IMR-90 (cell line): ENCODE measurements at regions not wholly inside any gene's neighbourhood (a gene's known extent, or its start where the extent isn't known, plus 50 kb on each side); places are given as distances from the start of the nearest gene placed in this dataset.

Source experiments
- ATAC-seq: fragments of 200-7000 bp; cut with Tn5 transposase; 2 replicates; pipeline ENCODE4 v1.9.1; 2020; ENCODE audit warnings: low read depth, mild to moderate bottlenecking, moderate library complexity
- BruUV-seq: library from RNA; stranded (reverse); fragments of 400-500 nt; replicated peaks from 2 replicates; lab custom pipeline; 2021; lab: Mats Ljungman, UMichigan
- CTCF ChIA-PET: fragments of 300-600 bp; formaldehyde crosslinking; extraction: SDS; loops from one replicate; lab custom pipeline; 2021; ENCODE audit warnings: antibody characterized with exemption; lab: Yijun Ruan, JAX
- POLR2A ChIA-PET: fragments of 300-600 bp; sonication (Branson Sonifier 250); formaldehyde crosslinking; loops from one replicate; lab custom pipeline; 2022; ENCODE audit warnings: antibody characterized with exemption; ENCODE audit not compliant: unreplicated experiment; lab: Charles Lee
- DNase-seq: peaks from one replicate; pipeline ENCODE4 v3.0.0; 2013
- H2AFZ ChIP-seq: replicated peaks from 2 replicates; pipeline ENCODE3; 2013; ENCODE audit warnings: low read length, mild to moderate bottlenecking; ENCODE audit not compliant: poor library complexity
- H2AK5ac ChIP-seq: 2 replicates; pipeline ENCODE4 v1.6.1; 2013; ENCODE audit warnings: low read depth, low read length, inconsistent platforms
- H2AK9ac ChIP-seq: replicated peaks from 2 replicates; pipeline ENCODE3; 2013; ENCODE audit warnings: mild to moderate bottlenecking, low read depth, low read length, moderate library complexity; ENCODE audit not compliant: poor library complexity
- H2BK120ac ChIP-seq: 2 replicates; pipeline ENCODE4 v1.6.1; 2013; ENCODE audit warnings: low read depth, low read length, inconsistent platforms
- H2BK15ac ChIP-seq: 3 replicates; pipeline ENCODE4 v1.6.1; 2013; ENCODE audit warnings: low read depth, low read length, inconsistent platforms
- H2BK20ac ChIP-seq: 2 replicates; pipeline ENCODE4 v1.6.1; 2013; ENCODE audit warnings: low read depth, mild to moderate bottlenecking, inconsistent platforms, low read length, moderate library complexity
- H2BK5ac ChIP-seq: 2 replicates; pipeline ENCODE4 v1.6.1; 2013; ENCODE audit warnings: mild to moderate bottlenecking, low read depth, low read length, inconsistent platforms; ENCODE audit not compliant: poor library complexity, severe bottlenecking
- H3K14ac ChIP-seq: replicated peaks from 2 replicates; pipeline ENCODE4 v1.6.1; 2013; ENCODE audit warnings: low read depth, low read length, inconsistent platforms
- H3K18ac ChIP-seq: 2 replicates; pipeline ENCODE4 v1.6.1; 2013; ENCODE audit warnings: low read depth, low read length, control low read depth
- H3K23ac ChIP-seq: 2 replicates; pipeline ENCODE4 v1.6.1; 2013; ENCODE audit warnings: low read depth, low read length, inconsistent platforms
- H3K27ac ChIP-seq: 2 replicates; pipeline ENCODE4 v1.5.1; 2013; ENCODE audit warnings: mild to moderate bottlenecking, control low read depth, low read length; ENCODE audit not compliant: insufficient read depth
- H3K27me3 ChIP-seq: 2 replicates; pipeline ENCODE4 v1.6.1; 2013; ENCODE audit warnings: low read length; ENCODE audit not compliant: control insufficient read depth, insufficient read depth
- H3K36me3 ChIP-seq: 2 replicates; pipeline ENCODE4 v1.6.1; 2013; ENCODE audit warnings: low read length, mixed read lengths; ENCODE audit not compliant: control insufficient read depth, insufficient read depth
- H3K4ac ChIP-seq: 2 replicates; pipeline ENCODE4 v1.6.1; 2013; ENCODE audit warnings: low read depth, low read length, inconsistent platforms
- H3K4me1 ChIP-seq: 2 replicates; pipeline ENCODE4 v1.6.1; 2013; ENCODE audit warnings: low read length, mixed read lengths; ENCODE audit not compliant: control insufficient read depth, insufficient read depth
- H3K4me2 ChIP-seq: 2 replicates; pipeline ENCODE4 v1.6.1; 2013; ENCODE audit warnings: low read depth, mild to moderate bottlenecking, control low read depth, low read length, moderate library complexity
- H3K4me3 ChIP-seq: 2 replicates; pipeline ENCODE4 v1.5.1; 2013; ENCODE audit warnings: low read depth, mild to moderate bottlenecking, control low read depth, low read length, moderate library complexity; ENCODE audit not compliant: insufficient read depth
- H3K56ac ChIP-seq: 2 replicates; pipeline ENCODE4 v1.6.1; 2013; ENCODE audit warnings: low read length, inconsistent platforms; ENCODE audit not compliant: insufficient read depth; ENCODE audit errors: extremely low read depth
- H3K79me1 ChIP-seq, 2 experiments: 2 replicates each; pipeline ENCODE4 v1.6.1; 2013; ENCODE audit warnings: low read length in 2 of 2, inconsistent platforms in 1 of 2, low read depth in 1 of 2
- H3K9ac ChIP-seq: 2 replicates; pipeline ENCODE4 v1.6.1; 2013; ENCODE audit warnings: low read depth, low read length, control low read depth
- H3K9me1 ChIP-seq: 2 replicates; pipeline ENCODE4 v1.6.1; 2013; ENCODE audit warnings: low read length, inconsistent platforms; ENCODE audit not compliant: insufficient read depth
- H3K9me3 ChIP-seq: 2 replicates; pipeline ENCODE4 v1.6.1; 2013; ENCODE audit warnings: low read length; ENCODE audit not compliant: control insufficient read depth, insufficient read depth
- H4K20me1 ChIP-seq: 2 replicates; pipeline ENCODE4 v1.6.1; 2013; ENCODE audit warnings: low read length, inconsistent platforms; ENCODE audit not compliant: insufficient read depth
- H4K5ac ChIP-seq: 2 replicates; pipeline ENCODE4 v1.6.1; 2013; ENCODE audit warnings: mild to moderate bottlenecking, low read depth, low read length, control low read depth
- H4K8ac ChIP-seq, 2 experiments: 2 replicates each; pipeline ENCODE4 v1.6.1; 2013; ENCODE audit warnings: low read depth in 2 of 2, low read length in 2 of 2, control low read depth in 1 of 2, inconsistent platforms in 1 of 2
- H4K91ac ChIP-seq: 2 replicates; pipeline ENCODE4 v1.6.1; 2013; ENCODE audit warnings: low read depth, low read length, inconsistent platforms; ENCODE audit not compliant: insufficient read depth
- BHLHE40 ChIP-seq: fragments of 150-350 bp; IDR thresholded peaks from 2 replicates; pipeline ENCODE4 v1.6.1; 2016; ENCODE audit warnings: mild to moderate bottlenecking, low read depth, low read length
- CEBPB ChIP-seq: IDR thresholded peaks from 2 replicates; pipeline ENCODE4 v1.6.1; 2012; ENCODE audit warnings: low read depth, low read length, improper control_type of control experiment
- CHD1 ChIP-seq: IDR thresholded peaks from 2 replicates; pipeline ENCODE4 v1.6.1; 2012; ENCODE audit warnings: low read depth, low read length, improper control_type of control experiment
- CTCF ChIP-seq: conservative IDR thresholded peaks from 2 replicates; pipeline ENCODE4 v1.5.1; 2012; ENCODE audit warnings: mild to moderate bottlenecking, low read depth, low read length, improper control_type of control experiment
- ELK1 ChIP-seq: fragments of 150-350 bp; IDR thresholded peaks from 2 replicates; pipeline ENCODE4 v1.6.1; 2016; ENCODE audit warnings: low read depth, mild to moderate bottlenecking, low read length, moderate library complexity, borderline replicate concordance
- FOS ChIP-seq: fragments of 150-350 bp; IDR thresholded peaks from 2 replicates; pipeline ENCODE4 v1.6.1; 2016; ENCODE audit warnings: low read depth, low read length
- MAFK ChIP-seq: IDR thresholded peaks from 2 replicates; pipeline ENCODE4 v1.6.1; 2012; ENCODE audit warnings: low read depth, low read length, improper control_type of control experiment
- MAZ ChIP-seq: IDR thresholded peaks from 2 replicates; pipeline ENCODE4 v1.6.1; 2012; ENCODE audit warnings: low read depth, mild to moderate bottlenecking, low read length, improper control_type of control experiment, moderate library complexity, borderline replicate concordance
- MXI1 ChIP-seq: IDR thresholded peaks from 2 replicates; pipeline ENCODE4 v1.6.1; 2012; ENCODE audit warnings: low read depth, mild to moderate bottlenecking, low read length, moderate library complexity, borderline replicate concordance
- NFE2L2 ChIP-seq: fragments of 150-350 bp; IDR thresholded peaks from 2 replicates; pipeline ENCODE4 v1.6.1; 2016; ENCODE audit warnings: low read depth, mild to moderate bottlenecking, low read length
- POLR2A ChIP-seq: IDR thresholded peaks from 2 replicates; pipeline ENCODE4 v1.6.1; 2012; ENCODE audit warnings: mild to moderate bottlenecking, low read depth, low read length
- RAD21 ChIP-seq: IDR thresholded peaks from 2 replicates; pipeline ENCODE4 v1.6.1; 2012; ENCODE audit warnings: low read length, improper control_type of control experiment
- RCOR1 ChIP-seq: IDR thresholded peaks from 2 replicates; pipeline ENCODE4 v1.6.1; 2012; ENCODE audit warnings: mild to moderate bottlenecking, low read length, improper control_type of control experiment; ENCODE audit not compliant: insufficient replicate concordance
- RFX5 ChIP-seq: IDR thresholded peaks from 2 replicates; pipeline ENCODE4 v1.8.0; 2012; ENCODE audit warnings: low read depth, mild to moderate bottlenecking, low read length, moderate library complexity
- SMC3 ChIP-seq: fragments of 150-350 bp; IDR thresholded peaks from 2 replicates; pipeline ENCODE4 v1.6.1; 2016; ENCODE audit warnings: low read depth, mild to moderate bottlenecking, antibody characterized with exemption, low read length, moderate library complexity
- USF2 ChIP-seq: fragments of 150-350 bp; IDR thresholded peaks from 2 replicates; pipeline ENCODE4 v1.6.1; 2017; ENCODE audit warnings: mild to moderate bottlenecking, antibody characterized with exemption, low read length, low read depth
- WGBS, 2 experiments: methylation state at CpG; one replicate each; pipeline versions ENCODE4 v1.1.5 to v1.1.7; 2013; ENCODE audit warnings: missing lambda C conversion rate in 2 of 2; ENCODE audit not compliant: insufficient read length in 1 of 2; ENCODE audit errors: extremely low coverage in 2 of 2; 5-methylcytosine and 5-hydroxymethylcytosine counted together
- dilution Hi-C: fragments of 300-500 bp; cut with HindIII; formaldehyde crosslinking; loops from one replicate; pipeline ENCODE4 v1.14.3; 2018; ENCODE audit warnings: low sequenced_read_pairs; ENCODE audit not compliant: unreplicated experiment
- in situ Hi-C: fragments of 300-500 bp; cut with MboI; formaldehyde crosslinking; loops from 3 replicates; pipeline ENCODE4 v1.14.3; 2019; ENCODE audit warnings: low sequenced_read_pairs, inconsistent platforms, mixed read lengths
- intact Hi-C: fragments of 100-400 bp; cut with micrococcal nuclease; formaldehyde crosslinking; loops from 2 replicates; pipeline ENCODE4 v1.10.0; 2022

- H3K4me1 ChIP-seq = no peaks in the 10 kb centered on the region
- H4K91ac ChIP-seq = no peak overlapping the region
- 79% methylated on average over 2 of the region's 4 CpGs; no CpG with 5 or more reads in 1 of the 2 experiments for WGBS, 2 experiments
- no peak overlapping the region for H3K56ac ChIP-seq
- no peak overlapping the region for H3K18ac ChIP-seq
- H2BK5ac ChIP-seq = no peak overlapping the region
- CTCF ChIA-PET = no interaction called here
- H3K36me3 ChIP-seq = no peaks in the 10 kb centered on the region
- no peaks in the 10 kb centered on the region for H3K9me1 ChIP-seq
- H3K4me2 ChIP-seq = no peak overlapping the region
- in situ Hi-C loops = no loop called here
- dilution Hi-C loops = no loop called here
- H2AK5ac ChIP-seq = no peak overlapping the region
- H2AFZ ChIP-seq = no peak overlapping the region
- POLR2A ChIA-PET = no interaction called here
- H3K23ac ChIP-seq = no peak overlapping the region
- no peaks in the 10 kb centered on the region for H3K79me1 ChIP-seq
- BruUV-seq = no TSS peak
- H3K9ac ChIP-seq = no peak overlapping the region
- DNase-seq (no peak), ATAC-seq (no peak)
- H4K5ac ChIP-seq = no peak overlapping the region
- no peak overlapping the region for H2AK9ac ChIP-seq
- H4K8ac ChIP-seq = no peak overlapping the region
- H2BK15ac ChIP-seq = no peak overlapping the region
- no peak overlapping the region for H2BK120ac ChIP-seq
- H4K20me1 ChIP-seq = no peaks in the 10 kb centered on the region
- H3K27ac ChIP-seq = no peak overlapping the region
- no peaks in the 10 kb centered on the region for H3K27me3 ChIP-seq
- intact Hi-C loops = no loop called here
- H2BK20ac ChIP-seq = no peak overlapping the region
- TF ChIP-seq MAZ (no peak), RAD21 (no peak), CHD1 (no peak), CTCF (no peak), RFX5 (no peak), MAFK (no peak), POLR2A (no peak), SMC3 (no peak), CEBPB (no peak), NFE2L2 (no peak), USF2 (no peak), FOS (no peak), RCOR1 (no peak), BHLHE40 (no peak), ELK1 (no peak), MXI1 (no peak)
- H3K4me3 ChIP-seq = no peak overlapping the region
- no peak overlapping the region for H3K14ac ChIP-seq
- no peak overlapping the region for H3K4ac ChIP-seq
- H3K9me3 ChIP-seq = peaks cover 2% of the 10 kb centered on the region; the same call in 1 of the 2 replicates
These were observed 141.9 kb upstream of the NETO1 start for GRCh38 chr18:73009691-73010090.
